ENCODE measurements at regions not wholly inside any gene's neighbourhood (a gene's known extent, or its start where the extent isn't known, plus 50 kb on each side); places are given as distances from the start of the nearest gene placed in this dataset.
"Not testable (repeated sequence)": the region's sequence is repeated elsewhere in the genome, so short reads cannot be mapped to it uniquely, and the experiment has no call there.

GRCh38 chr15:92822216-92823144, 77.6 kb upstream of the CHD2 start:
- no peak for DNase-seq (ENCODE audit: low read depth in 2 of 2)

- DNase-seq (ENCODE audit: low read depth in 2 of 2) = no peak
These were observed 74.1 kb upstream of the CHD2 start for GRCh38 chr15:92825985-92826384.

GRCh38 chr15:92827991-92828390, 72.1 kb upstream of the CHD2 start:
- not testable (repeated sequence) for DNase-seq (ENCODE audit: low read depth in 2 of 2)

- DNase-seq (ENCODE audit: low read depth in 2 of 2) = no peak
These were observed 70.2 kb upstream of the CHD2 start for GRCh38 chr15:92829875-92830274.

GRCh38 chr15:92831336-92831654, 68.8 kb upstream of the CHD2 start:
- DNase-seq (ENCODE audit: low read depth in 2 of 2) = no peak

- peak; percentile 71 to 86 for DNase-seq (ENCODE audit: low read depth in 2 of 2)
These were observed 68.3 kb upstream of the CHD2 start for GRCh38 chr15:92831655-92832328.

GRCh38 chr15:92833106-92833433, 67.1 kb upstream of the CHD2 start:
- DNase-seq (ENCODE audit: low read depth in 2 of 2) = no peak

- DNase-seq (ENCODE audit: low read depth in 2 of 2) = no peak
These were observed 66.4 kb upstream of the CHD2 start for GRCh38 chr15:92833493-92834271.

- no peak for DNase-seq (ENCODE audit: low read depth in 2 of 2)
These were observed 60.4 kb upstream of the CHD2 start for GRCh38 chr15:92839696-92840095.

GRCh38 chr15:92840149-92840548, 60.0 kb upstream of the CHD2 start:
- DNase-seq (ENCODE audit: low read depth in 2 of 2) = no peak

- DNase-seq (ENCODE audit: low read depth in 2 of 2) = no peak
These were observed 56.8 kb upstream of the CHD2 start for GRCh38 chr15:92843326-92843725.

GRCh38 chr15:92843814-92844213, 56.3 kb upstream of the CHD2 start:
- no peak for DNase-seq (ENCODE audit: low read depth in 2 of 2)

- DNase-seq (ENCODE audit: low read depth in 2 of 2) = no peak
These were observed 55.0 kb upstream of the CHD2 start for GRCh38 chr15:92845126-92845508.

GRCh38 chr15:92846741-92847140, 53.4 kb upstream of the CHD2 start:
- DNase-seq (ENCODE audit: low read depth in 2 of 2) = no peak

GRCh38 chr15:92847841-92848240, 52.3 kb upstream of the CHD2 start:
- no peak for DNase-seq (ENCODE audit: low read depth in 2 of 2)

GRCh38 chr15:92848464-92848851, 51.7 kb upstream of the CHD2 start:
- DNase-seq (ENCODE audit: low read depth in 2 of 2) = no peak

- no peak for DNase-seq (ENCODE audit: low read depth in 2 of 2)
These were observed 51.1 kb upstream of the CHD2 start for GRCh38 chr15:92848852-92849598.

- DNase-seq (ENCODE audit: low read depth in 2 of 2) = not testable (repeated sequence)
These were observed 49.9 kb upstream of the CHD2 start for GRCh38 chr15:92850218-92850617.
